B cell (primary cell): ENCODE measurements at regions not wholly inside any gene's neighbourhood (a gene's known extent, or its start where the extent isn't known, plus 50 kb on each side); places are given as distances from the start of the nearest gene placed in this dataset.

Experiments
- ATAC-seq: fragments of 200-7000 bp; cut with Tn5 transposase; one replicate; pipeline ENCODE4 v1.10.0; 2021; ENCODE audit warnings: low read depth, mild to moderate bottlenecking, moderate number of reproducible peaks, moderate library complexity
- CTCF ChIA-PET: fragments of 350-600 bp; sonication (Branson Sonifier 250); formaldehyde crosslinking; loops from one replicate; lab custom pipeline; 2021; ENCODE audit warnings: antibody characterized with exemption, inconsistent platforms; lab: Charles Lee
- POLR2A ChIA-PET: fragments of 350-600 bp; sonication (Branson Sonifier 250); formaldehyde crosslinking; loops from one replicate; lab custom pipeline; 2021; ENCODE audit warnings: antibody characterized with exemption; lab: Charles Lee
- DNase-seq: peaks from one replicate; pipeline ENCODE4 v3.0.0; 2013
- H2AFZ ChIP-seq: 2 replicates; pipeline ENCODE4 v1.6.1; 2012; ENCODE audit warnings: mild to moderate bottlenecking, low read depth, low read length; ENCODE audit not compliant: insufficient read depth, poor library complexity, severe bottlenecking
- H3K27ac ChIP-seq, 2 donors: 1 replicate in 1 of 2; 2 replicates in 1 of 2; pipeline ENCODE4 v1.5.1; 2012 to 2013; ENCODE audit warnings: low read length in 2 of 2, mild to moderate bottlenecking in 2 of 2, moderate library complexity in 1 of 2
- H3K27me3 ChIP-seq, 4 experiments: fragments of 200-600 bp in 1 of 4; sonication (generic) in 1 of 4; replicated peaks in 1 of 4; 1 replicate in 2 of 4; 2 replicates in 2 of 4; pipeline versions ENCODE4 v1.6.1 to v1.7.0; 2013 to 2016; ENCODE audit warnings: low read length in 3 of 4, mild to moderate bottlenecking in 2 of 4, mixed read lengths in 1 of 4, moderate library complexity in 1 of 4; ENCODE audit not compliant: insufficient read depth in 4 of 4, control insufficient read depth in 3 of 4; ENCODE audit errors: control extremely low read depth in 1 of 4
- H3K36me3 ChIP-seq, 2 experiments: replicated peaks in 1 of 2; 1 replicate in 1 of 2; 2 replicates in 1 of 2; pipeline versions ENCODE4 v1.6.1 to v1.7.1; 2013; ENCODE audit warnings: low read length in 1 of 2; ENCODE audit not compliant: insufficient read depth in 2 of 2, control insufficient read depth in 1 of 2; ENCODE audit errors: control extremely low read depth in 1 of 2, extremely low read depth in 1 of 2
- H3K4me1 ChIP-seq, 2 donors: fragments of 200-600 bp in 1 of 2; sonication (generic) in 1 of 2; 1 replicate in 1 of 2; 2 replicates in 1 of 2; pipeline versions ENCODE4 v1.5.1 to v1.6.1; 2013 to 2017; ENCODE audit warnings: low read length in 2 of 2; ENCODE audit not compliant: control insufficient read depth in 2 of 2, insufficient read depth in 2 of 2
- H3K4me2 ChIP-seq: replicated peaks from 2 replicates; pipeline ENCODE3; 2012; ENCODE audit warnings: mild to moderate bottlenecking, low read depth, low read length; ENCODE audit not compliant: poor library complexity, severe bottlenecking
- H3K4me3 ChIP-seq, 5 experiments: fragments of 200-600 bp in 1 of 5; sonication (generic) in 1 of 5; 1 replicate in 3 of 5; 2 replicates in 2 of 5; pipeline versions ENCODE4 v1.5.1 to v1.7.0; 2011 to 2016; ENCODE audit warnings: low read length in 4 of 5, mild to moderate bottlenecking in 4 of 5, low read depth in 2 of 5, control low read depth in 1 of 5, moderate library complexity in 1 of 5; ENCODE audit not compliant: insufficient read depth in 1 of 5; ENCODE audit errors: control extremely low read depth in 1 of 5, extremely low read depth in 1 of 5
- H3K79me2 ChIP-seq: fragments of 200-600 bp; sonication (generic); one replicate; pipeline ENCODE4 v1.6.0; 2016; ENCODE audit warnings: low read length; ENCODE audit not compliant: control insufficient read depth, insufficient read depth
- H3K9ac ChIP-seq: fragments of 200-600 bp; sonication (generic); 2 replicates; pipeline ENCODE4 v1.6.1; 2017; ENCODE audit warnings: mild to moderate bottlenecking, low read length, moderate library complexity
- H3K9me3 ChIP-seq, 3 donors: one replicate each; pipeline versions ENCODE4 v1.6.1 to v1.7.1; 2013; ENCODE audit warnings: low read length in 2 of 3; ENCODE audit not compliant: control insufficient read depth in 2 of 3, insufficient read depth in 1 of 3; ENCODE audit errors: control extremely low read depth in 1 of 3
- H4K20me1 ChIP-seq: 2 replicates; pipeline ENCODE4 v1.6.0; 2012; ENCODE audit warnings: mild to moderate bottlenecking, low read length; ENCODE audit not compliant: insufficient read depth, control insufficient read depth, poor library complexity, severe bottlenecking
- H3K27ac Mint-ChIP-seq: one replicate; pipeline ENCODE4 v1.8.0; 2021; ENCODE audit warnings: mixed read lengths
- H3K27me3 Mint-ChIP-seq: one replicate; pipeline ENCODE4 v1.8.0; 2021; ENCODE audit warnings: mixed read lengths
- H3K4me1 Mint-ChIP-seq: one replicate; pipeline ENCODE4 v1.8.0; 2021; ENCODE audit warnings: mixed read lengths
- H3K4me3 Mint-ChIP-seq: one replicate; pipeline ENCODE4 v1.8.0; 2021; ENCODE audit warnings: mixed read lengths
- H3K9me3 Mint-ChIP-seq: one replicate; pipeline ENCODE4 v1.8.0; 2022; ENCODE audit warnings: mixed read lengths; ENCODE audit not compliant: insufficient read depth
- EZH2 ChIP-seq: IDR thresholded peaks from 2 replicates; pipeline ENCODE4 v1.6.1; 2012; ENCODE audit warnings: borderline replicate concordance, low read depth, mild to moderate bottlenecking, moderate library complexity, low read length; ENCODE audit not compliant: insufficient read depth, poor library complexity, severe bottlenecking
- WGBS: methylation state at CpG from one replicate; pipeline ENCODE4 v1.1.5; 2013; ENCODE audit warnings: missing lambda C conversion rate; ENCODE audit not compliant: insufficient coverage; 5-methylcytosine and 5-hydroxymethylcytosine counted together
- intact Hi-C: fragments of 100-400 bp; cut with micrococcal nuclease; formaldehyde crosslinking; loops from one replicate; pipeline ENCODE4 v1.10.0; 2022
- TF ChIP-seq, protein P1 (sequence below): fragments of 200-600 bp; IDR thresholded peaks from one replicate; pipeline ENCODE4 v1.8.0; 2022; ENCODE audit warnings: antibody characterized with exemption, mild to moderate bottlenecking

DNA sequence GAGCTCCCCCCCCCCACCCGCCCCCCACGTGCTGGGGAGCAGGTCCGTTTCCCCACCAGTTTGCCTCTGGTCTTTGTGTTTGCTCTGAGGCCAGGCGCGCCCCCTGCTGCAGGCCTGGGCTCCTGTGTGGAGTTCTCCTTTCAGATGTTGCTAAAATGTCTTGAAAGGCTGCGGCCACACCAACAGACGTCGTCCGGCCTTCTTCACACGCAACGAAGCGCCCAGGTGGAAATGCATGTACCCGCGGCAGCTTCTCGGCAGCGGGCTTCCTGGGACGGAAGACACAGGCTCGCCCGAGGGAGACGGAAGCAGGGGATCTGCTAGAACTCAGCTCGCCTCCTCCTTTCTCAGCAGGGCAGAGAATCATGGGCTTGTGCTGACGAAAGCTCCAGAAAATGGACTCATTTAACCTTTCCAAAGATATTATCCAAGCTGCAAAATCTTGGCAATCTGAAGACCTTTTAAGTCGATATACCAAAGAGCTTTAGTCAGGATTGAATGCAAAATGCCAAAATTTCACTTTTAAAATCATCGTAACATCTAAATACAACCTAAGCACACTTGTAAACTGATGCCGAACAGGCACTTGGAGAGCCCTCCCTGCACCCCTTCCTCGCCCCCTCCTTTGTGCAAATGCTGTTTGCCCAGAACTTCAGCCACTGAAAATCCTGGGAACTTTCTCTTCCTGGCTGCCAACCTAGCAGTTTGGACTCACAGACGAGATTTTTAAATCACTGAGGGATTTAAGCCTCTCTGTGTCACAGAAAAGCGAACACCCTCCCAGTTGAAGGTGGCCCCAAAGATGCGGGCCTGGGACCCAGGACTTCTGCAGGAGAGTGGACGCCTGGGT lies 125.5 kb upstream of the ZNF516 start:
- no peaks in the 10 kb centered on the region for H4K20me1 ChIP-seq
- H3K4me3 ChIP-seq = no peak overlapping the region
- peak; percentile 51 for ATAC-seq
- H3K27me3 ChIP-seq = peaks cover 0 to 16% (median 3%) of the 10 kb centered on the region in 4 experiments
- H3K9me3 ChIP-seq = no peaks in the 10 kb centered on the region
- TF ChIP-seq EZH2 = no peak
- TF ChIP-seq, protein P1, sequence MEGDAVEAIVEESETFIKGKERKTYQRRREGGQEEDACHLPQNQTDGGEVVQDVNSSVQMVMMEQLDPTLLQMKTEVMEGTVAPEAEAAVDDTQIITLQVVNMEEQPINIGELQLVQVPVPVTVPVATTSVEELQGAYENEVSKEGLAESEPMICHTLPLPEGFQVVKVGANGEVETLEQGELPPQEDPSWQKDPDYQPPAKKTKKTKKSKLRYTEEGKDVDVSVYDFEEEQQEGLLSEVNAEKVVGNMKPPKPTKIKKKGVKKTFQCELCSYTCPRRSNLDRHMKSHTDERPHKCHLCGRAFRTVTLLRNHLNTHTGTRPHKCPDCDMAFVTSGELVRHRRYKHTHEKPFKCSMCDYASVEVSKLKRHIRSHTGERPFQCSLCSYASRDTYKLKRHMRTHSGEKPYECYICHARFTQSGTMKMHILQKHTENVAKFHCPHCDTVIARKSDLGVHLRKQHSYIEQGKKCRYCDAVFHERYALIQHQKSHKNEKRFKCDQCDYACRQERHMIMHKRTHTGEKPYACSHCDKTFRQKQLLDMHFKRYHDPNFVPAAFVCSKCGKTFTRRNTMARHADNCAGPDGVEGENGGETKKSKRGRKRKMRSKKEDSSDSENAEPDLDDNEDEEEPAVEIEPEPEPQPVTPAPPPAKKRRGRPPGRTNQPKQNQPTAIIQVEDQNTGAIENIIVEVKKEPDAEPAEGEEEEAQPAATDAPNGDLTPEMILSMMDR = peak; percentile 50
- ChIA-PET CTCF (interaction anchor here (6.9 kb wide), 1 partner anchor 221 kb away, joined by 78 read pairs; no protein-coding TSS in a partner anchor), POLR2A (no interaction called here)
- H3K9ac ChIP-seq = no peak overlapping the region
- no peak overlapping the region for H3K27ac ChIP-seq
- Mint-ChIP-seq H3K4me1 (peaks cover 5% of the 10 kb centered on the region), H3K27ac (no peak overlapping the region), H3K4me3 (no peak overlapping the region), H3K9me3 (no peaks in the 10 kb centered on the region), H3K27me3 (peaks cover 43% of the 10 kb centered on the region)
- intact Hi-C loops = no loop called here
- H3K36me3 ChIP-seq = no peaks in the 10 kb centered on the region
- H3K4me1 ChIP-seq = peaks cover 0 to 5% of the 10 kb centered on the region in 2 donors
- peak overlapping the region; percentile 51 for H2AFZ ChIP-seq
- 30% methylated on average over 29 of the region's 30 CpGs for WGBS
- H3K79me2 ChIP-seq = no peaks in the 10 kb centered on the region
- peak overlapping the region; percentile 49 for H3K4me2 ChIP-seq
- peak; percentile 55 for DNase-seq
